T-helper 17 cell (primary cell): ENCODE measurements at regions not wholly inside any gene's neighbourhood (a gene's known extent, or its start where the extent isn't known, plus 50 kb on each side); places are given as distances from the start of the nearest gene placed in this dataset.
"Not testable (repeated sequence)": the region's sequence is repeated elsewhere in the genome, so short reads cannot be mapped to it uniquely, and the experiment has no call there.

Experiments
- ATAC-seq: fragments of 150-1000 bp; cut with Tn5 transposase; 2 replicates; pipeline ENCODE4 v1.10.0; 2021; ENCODE audit warnings: mild to moderate bottlenecking, moderate library complexity
- DNase-seq, 3 donors: peaks; one replicate each; pipeline versions ENCODE4 v3.0.0 to v3.0.0-alpha.2; 2020 to 2021
- H3K9me3 ChIP-seq: one replicate; pipeline ENCODE4 v1.7.0; 2013; ENCODE audit warnings: low read length, mild to moderate bottlenecking; ENCODE audit not compliant: control insufficient read depth, poor library complexity, severe bottlenecking
- H3K27ac Mint-ChIP-seq: one replicate; pipeline ENCODE4 v1.8.0; 2022; ENCODE audit warnings: mild to moderate bottlenecking, moderate library complexity, mixed read lengths
- H3K27me3 Mint-ChIP-seq: one replicate; pipeline ENCODE4 v1.8.0; 2022; ENCODE audit warnings: mixed read lengths
- H3K36me3 Mint-ChIP-seq: one replicate; pipeline ENCODE4 v1.8.0; 2022; ENCODE audit warnings: low read depth, mixed read lengths
- H3K4me1 Mint-ChIP-seq: one replicate; pipeline ENCODE4 v1.8.0; 2022; ENCODE audit warnings: mild to moderate bottlenecking, mixed read lengths
- H3K4me3 Mint-ChIP-seq: one replicate; pipeline ENCODE4 v1.8.0; 2022; ENCODE audit warnings: mild to moderate bottlenecking, moderate library complexity, mixed read lengths

DNA sequence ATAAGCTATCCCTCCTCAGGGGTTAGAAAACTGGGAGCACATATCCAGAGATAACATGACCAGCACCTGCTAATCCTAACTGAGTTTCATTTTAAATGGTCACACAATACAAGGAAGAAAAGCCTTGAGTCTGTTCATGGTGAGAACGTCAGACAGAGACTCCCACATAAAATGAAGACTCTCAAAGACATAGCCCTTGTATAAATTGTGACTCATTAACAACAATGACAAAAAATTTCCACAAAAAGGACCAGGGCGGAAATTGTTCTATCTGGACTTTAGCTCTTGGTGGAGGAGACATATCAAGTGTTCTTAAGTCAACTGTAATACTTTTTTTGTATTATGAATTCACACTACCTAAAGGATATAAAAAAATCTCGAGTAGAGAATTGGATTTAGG is 313.7 kb upstream of the DCN start:
- Mint-ChIP-seq H3K4me1 (no peaks in the 10 kb centered on the region), H3K27me3 (peaks cover 5% of the 10 kb centered on the region), H3K4me3 (no peak overlapping the region), H3K27ac (no peak overlapping the region), H3K36me3 (no peaks in the 10 kb centered on the region)
- H3K9me3 ChIP-seq = no peaks in the 10 kb centered on the region
- ATAC-seq = no peak
- DNase-seq = no peak

DNA sequence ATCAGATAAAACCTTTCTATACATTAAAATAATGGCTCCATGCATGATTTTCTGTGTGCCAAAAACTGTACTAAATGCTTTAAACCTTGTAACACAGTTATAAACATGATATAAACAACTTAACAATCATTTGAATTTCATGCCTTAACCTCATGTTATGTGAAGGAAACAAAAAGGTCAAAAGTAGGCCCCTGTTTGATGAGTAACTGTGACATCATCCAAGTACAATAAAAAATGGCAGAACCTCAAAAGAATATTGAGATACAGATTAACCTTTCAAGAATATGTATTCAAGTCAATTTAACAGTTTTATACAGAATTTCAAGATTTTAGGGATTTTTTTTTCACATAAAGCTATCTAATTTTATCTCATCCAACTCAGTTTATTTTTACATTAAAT is 310.7 kb upstream of the DCN start:
- ATAC-seq (no peak), DNase-seq (no peak)
- Mint-ChIP-seq H3K27me3 (peaks cover 5% of the 10 kb centered on the region), H3K36me3 (no peaks in the 10 kb centered on the region), H3K27ac (no peak overlapping the region), H3K4me3 (no peak overlapping the region), H3K4me1 (no peaks in the 10 kb centered on the region)
- no peaks in the 10 kb centered on the region for H3K9me3 ChIP-seq

DNA sequence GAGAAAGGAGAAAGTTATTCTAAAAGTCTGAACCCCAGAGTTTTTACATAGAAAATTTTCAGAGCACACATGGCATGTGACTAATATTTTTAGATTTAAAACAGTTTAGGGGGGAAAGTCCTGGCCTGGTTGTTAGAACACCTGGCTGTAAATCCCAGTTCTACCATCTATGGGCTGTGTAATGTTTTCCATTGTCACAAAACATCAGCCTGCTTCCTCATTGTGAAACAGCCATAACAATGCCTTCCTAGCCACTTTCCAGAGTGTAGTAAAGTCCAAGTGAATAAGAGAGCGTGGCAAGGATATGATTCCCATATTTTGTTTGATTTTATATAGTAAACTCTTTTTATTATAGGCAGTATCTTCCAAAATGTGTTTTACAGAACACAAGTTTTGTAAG is 310.0 kb upstream of the DCN start:
- H3K4me1 Mint-ChIP-seq = no peaks in the 10 kb centered on the region
- H3K36me3 Mint-ChIP-seq = peaks cover under 1% of the 10 kb centered on the region
- no peak overlapping the region for H3K4me3 Mint-ChIP-seq
- DNase-seq (no peak), ATAC-seq (no peak)
- no peak overlapping the region for H3K27ac Mint-ChIP-seq
- no peaks in the 10 kb centered on the region for H3K9me3 ChIP-seq
- peaks cover 5% of the 10 kb centered on the region for H3K27me3 Mint-ChIP-seq

DNA sequence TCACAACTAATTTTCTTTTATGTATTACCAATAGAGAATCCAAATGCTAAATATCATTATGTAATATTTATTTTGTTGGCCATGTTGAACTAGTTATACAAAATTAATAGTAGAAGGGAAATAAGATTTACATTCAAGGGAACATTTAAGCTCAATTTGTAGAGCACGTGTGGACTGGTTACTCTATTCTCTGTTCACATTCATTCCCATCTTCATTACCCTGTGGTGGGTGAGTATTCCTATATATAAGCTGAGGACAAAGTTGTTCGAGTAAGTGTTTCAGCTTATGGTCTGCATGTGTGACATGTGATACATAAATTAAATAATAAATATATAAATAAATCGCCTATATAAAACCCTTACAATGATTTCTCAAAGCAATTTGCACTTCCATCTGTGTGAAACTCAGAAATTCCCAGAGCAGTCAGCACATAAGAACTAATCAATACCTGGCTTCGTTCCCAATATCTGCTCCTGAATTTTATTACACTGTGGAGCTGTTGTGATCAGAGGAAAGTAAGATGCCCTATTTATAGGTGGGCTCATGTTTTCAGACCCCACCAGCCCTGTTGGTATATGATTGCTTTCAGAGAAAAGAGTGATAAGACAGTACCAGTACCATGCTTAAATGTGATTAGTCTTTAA is 308.2 kb upstream of the DCN start:
- peaks cover 2% of the 10 kb centered on the region for H3K36me3 Mint-ChIP-seq
- H3K9me3 ChIP-seq = no peaks in the 10 kb centered on the region
- no peaks in the 10 kb centered on the region for H3K4me1 Mint-ChIP-seq
- DNase-seq (no peak), ATAC-seq (no peak)
- H3K4me3 Mint-ChIP-seq = no peak overlapping the region
- H3K27ac Mint-ChIP-seq = no peak overlapping the region
- H3K27me3 Mint-ChIP-seq = peaks cover 5% of the 10 kb centered on the region

DNA sequence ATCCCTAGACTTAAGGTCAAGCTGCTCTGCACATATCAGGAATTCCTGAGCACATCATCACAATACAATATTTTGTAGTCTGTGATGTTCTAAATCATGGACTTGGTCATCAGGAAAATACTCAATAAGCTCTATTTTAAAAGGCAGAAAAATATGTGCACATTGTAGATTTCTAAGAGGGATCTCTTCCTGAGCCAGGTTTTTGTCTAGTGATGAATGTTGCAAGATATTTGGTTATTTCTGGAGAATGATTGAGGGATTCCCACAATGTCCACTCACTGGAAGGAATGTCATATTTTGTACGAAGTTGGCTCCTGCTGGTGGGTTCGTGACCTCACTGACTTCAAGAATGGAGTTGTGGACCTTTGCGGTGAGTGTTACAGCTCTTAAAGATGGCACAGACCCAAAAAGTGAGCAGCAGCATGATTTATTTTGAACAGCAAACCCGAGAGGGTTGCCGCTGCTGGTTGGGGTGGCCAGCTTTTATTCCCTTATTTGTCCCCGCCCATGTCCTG is 300.9 kb upstream of the DCN start:
- Mint-ChIP-seq H3K27ac (no peak overlapping the region), H3K27me3 (no peaks in the 10 kb centered on the region), H3K36me3 (peaks cover 2% of the 10 kb centered on the region), H3K4me3 (no peak overlapping the region), H3K4me1 (no peaks in the 10 kb centered on the region)
- H3K9me3 ChIP-seq = no peaks in the 10 kb centered on the region
- DNase-seq (no peak), ATAC-seq (no peak)

DNA sequence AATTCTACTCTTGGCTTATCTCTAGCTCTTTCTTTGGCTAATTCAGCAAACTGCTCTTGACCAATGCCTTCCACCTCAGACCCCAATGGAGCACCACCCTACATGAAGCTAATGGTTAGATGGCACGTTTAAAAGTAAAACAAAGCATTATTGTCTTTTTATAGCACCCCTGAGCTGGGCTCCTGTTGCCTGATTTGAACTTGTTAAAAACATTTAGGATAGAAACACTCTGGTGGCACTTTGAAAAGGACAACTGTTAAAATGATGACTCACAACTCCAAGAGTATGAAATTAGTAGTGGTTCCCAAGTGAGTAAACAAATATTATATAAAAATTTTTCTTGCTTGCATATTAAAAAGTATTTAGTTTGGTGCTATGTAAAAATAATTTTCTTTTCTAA is 299.6 kb upstream of the DCN start:
- no peaks in the 10 kb centered on the region for H3K36me3 Mint-ChIP-seq
- no peaks in the 10 kb centered on the region for H3K27me3 Mint-ChIP-seq
- no peaks in the 10 kb centered on the region for H3K9me3 ChIP-seq
- DNase-seq (no peak), ATAC-seq (no peak)
- H3K27ac Mint-ChIP-seq = no peak overlapping the region
- no peak overlapping the region for H3K4me3 Mint-ChIP-seq
- no peaks in the 10 kb centered on the region for H3K4me1 Mint-ChIP-seq

DNA sequence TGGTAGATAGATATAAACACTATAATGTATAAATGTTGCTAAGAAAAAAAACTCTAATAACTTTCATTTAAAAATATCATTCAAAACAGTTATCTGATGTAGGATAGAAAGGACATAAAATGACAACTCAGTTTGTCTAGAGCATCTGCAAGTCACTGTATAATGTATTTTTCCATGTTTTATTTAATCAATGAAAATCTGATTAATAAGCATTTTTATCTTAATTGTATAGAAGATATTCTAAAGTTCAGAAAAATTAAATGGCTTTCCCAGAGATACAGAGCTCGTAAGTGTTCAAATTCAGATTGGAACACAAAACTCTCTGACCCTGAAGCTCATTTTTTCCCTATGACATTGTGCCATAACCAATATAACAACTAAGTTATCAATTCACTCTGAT is 295.9 kb upstream of the DCN start:
- Mint-ChIP-seq H3K36me3 (no peaks in the 10 kb centered on the region), H3K4me3 (no peak overlapping the region), H3K27me3 (peaks cover 13% of the 10 kb centered on the region), H3K27ac (no peak overlapping the region), H3K4me1 (no peaks in the 10 kb centered on the region)
- H3K9me3 ChIP-seq = no peaks in the 10 kb centered on the region
- no peak for ATAC-seq
- DNase-seq = no peak

DNA sequence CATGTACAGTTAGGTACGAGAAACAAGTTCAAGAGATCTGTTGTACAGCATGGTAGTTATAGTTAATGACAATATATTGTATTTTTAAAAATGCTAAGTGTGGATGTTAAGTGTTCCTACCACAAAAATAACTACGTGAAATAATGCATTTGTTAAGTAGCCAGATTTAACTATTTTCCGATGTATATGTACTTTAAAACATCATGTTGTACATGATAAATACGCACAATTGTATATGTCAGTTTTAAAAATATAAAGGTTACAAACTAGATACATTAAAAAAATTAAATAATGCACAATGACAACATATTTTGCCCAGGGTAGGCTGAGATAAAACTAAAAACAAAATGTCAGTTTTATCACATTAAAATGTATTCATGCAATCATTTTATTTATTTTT is 285.1 kb upstream of the DCN start:
- no peak overlapping the region for H3K4me3 Mint-ChIP-seq
- no peaks in the 10 kb centered on the region for H3K36me3 Mint-ChIP-seq
- H3K4me1 Mint-ChIP-seq = peaks cover 3% of the 10 kb centered on the region
- no peaks in the 10 kb centered on the region for H3K9me3 ChIP-seq
- no peak for DNase-seq
- H3K27me3 Mint-ChIP-seq = peaks cover 4% of the 10 kb centered on the region
- no peak overlapping the region for H3K27ac Mint-ChIP-seq
- ATAC-seq = no peak

DNA sequence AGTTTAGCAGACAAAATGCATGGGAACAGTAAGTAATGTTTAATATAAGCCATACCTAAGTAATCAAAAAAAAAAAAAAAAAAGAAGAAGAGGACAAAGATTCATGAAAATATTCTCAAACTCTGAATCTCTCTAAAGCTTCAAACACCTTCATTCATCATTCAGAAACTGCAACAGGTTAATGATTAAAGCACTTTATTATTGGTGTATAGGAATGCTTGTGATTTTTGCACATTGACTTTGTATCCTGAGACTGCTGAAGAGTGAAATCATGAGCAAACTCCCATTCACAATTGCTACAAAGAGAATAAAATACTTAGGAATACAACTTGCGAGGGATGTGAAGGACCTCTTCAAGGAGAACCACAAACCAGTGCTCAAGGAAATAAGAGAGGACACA is 278.4 kb upstream of the DCN start:
- no peaks in the 10 kb centered on the region for H3K9me3 ChIP-seq
- Mint-ChIP-seq H3K4me1 (peaks cover 3% of the 10 kb centered on the region), H3K27me3 (peaks cover 19% of the 10 kb centered on the region), H3K36me3 (peaks cover 2% of the 10 kb centered on the region), H3K27ac (no peak overlapping the region), H3K4me3 (no peak overlapping the region)
- DNase-seq = no peak
- no peak for ATAC-seq

DNA sequence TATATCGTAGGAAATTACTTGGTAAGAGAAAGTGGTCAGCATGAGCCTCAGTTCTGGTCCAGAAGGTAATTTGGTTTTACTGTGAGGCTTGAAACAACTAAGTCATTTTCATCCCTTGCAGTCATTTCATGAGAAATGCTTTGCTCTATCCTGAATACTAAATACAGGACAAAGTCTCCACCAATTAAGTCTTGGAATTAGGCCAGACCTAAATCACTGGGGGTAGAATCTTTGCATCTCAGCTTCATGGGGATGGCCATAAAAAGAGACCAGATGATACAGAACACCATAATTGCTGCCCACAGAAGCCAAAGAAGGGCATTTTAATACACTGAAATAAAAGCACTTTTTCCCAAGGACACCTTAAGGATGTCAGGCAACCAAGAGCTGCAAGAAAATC is 277.9 kb upstream of the DCN start:
- ATAC-seq = no peak
- no peak overlapping the region for H3K4me3 Mint-ChIP-seq
- no peak overlapping the region for H3K27ac Mint-ChIP-seq
- peaks cover 2% of the 10 kb centered on the region for H3K36me3 Mint-ChIP-seq
- DNase-seq = no peak
- H3K27me3 Mint-ChIP-seq = peaks cover 19% of the 10 kb centered on the region
- peaks cover 3% of the 10 kb centered on the region for H3K4me1 Mint-ChIP-seq
- no peaks in the 10 kb centered on the region for H3K9me3 ChIP-seq

DNA sequence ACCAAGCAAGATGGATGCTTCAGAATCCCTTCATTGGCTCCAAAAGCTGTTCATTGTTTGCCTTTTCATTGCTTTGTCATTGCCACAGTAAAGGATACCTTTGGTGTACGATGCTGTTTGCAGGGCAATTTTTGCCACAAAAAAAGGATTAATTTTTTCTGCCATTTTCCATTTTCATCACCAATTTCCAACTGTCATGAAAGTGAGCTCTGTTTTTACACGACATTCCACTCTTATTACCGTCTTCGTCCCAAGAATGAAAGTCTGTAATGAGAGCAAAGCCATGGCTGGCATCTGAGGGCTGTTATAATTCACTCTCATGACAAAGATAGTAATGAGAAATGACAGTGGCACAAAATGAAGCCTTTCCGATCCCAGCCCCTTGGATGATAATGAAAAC is 272.7 kb upstream of the DCN start:
- no peak for DNase-seq
- Mint-ChIP-seq H3K4me3 (no peak overlapping the region), H3K27me3 (peaks cover 15% of the 10 kb centered on the region), H3K36me3 (no peaks in the 10 kb centered on the region), H3K27ac (no peak overlapping the region), H3K4me1 (no peaks in the 10 kb centered on the region)
- no peak for ATAC-seq
- H3K9me3 ChIP-seq = no peaks in the 10 kb centered on the region

DNA sequence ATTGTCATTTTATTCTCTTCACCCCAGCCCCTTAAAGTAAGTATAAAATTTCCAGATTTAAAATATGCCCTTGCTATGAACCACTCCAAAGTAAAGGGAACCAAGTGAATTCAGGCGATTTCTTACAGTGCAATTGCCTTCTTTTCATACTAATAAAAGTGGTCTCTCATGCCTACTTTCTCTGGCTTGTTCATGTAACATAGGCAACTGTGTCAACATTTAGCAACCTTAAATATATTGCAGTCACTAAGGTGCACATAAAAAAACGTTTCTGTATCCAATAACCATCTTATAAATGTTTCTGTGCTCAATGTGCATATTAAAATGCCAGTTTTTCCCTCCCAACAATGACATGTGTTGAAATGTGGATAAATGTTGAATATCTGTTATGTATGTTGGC is 271.6 kb upstream of the DCN start:
- Mint-ChIP-seq H3K27ac (no peak overlapping the region), H3K4me3 (no peak overlapping the region), H3K36me3 (no peaks in the 10 kb centered on the region), H3K4me1 (no peaks in the 10 kb centered on the region), H3K27me3 (peaks cover 15% of the 10 kb centered on the region)
- no peaks in the 10 kb centered on the region for H3K9me3 ChIP-seq
- ATAC-seq (no peak), DNase-seq (no peak)

DNA sequence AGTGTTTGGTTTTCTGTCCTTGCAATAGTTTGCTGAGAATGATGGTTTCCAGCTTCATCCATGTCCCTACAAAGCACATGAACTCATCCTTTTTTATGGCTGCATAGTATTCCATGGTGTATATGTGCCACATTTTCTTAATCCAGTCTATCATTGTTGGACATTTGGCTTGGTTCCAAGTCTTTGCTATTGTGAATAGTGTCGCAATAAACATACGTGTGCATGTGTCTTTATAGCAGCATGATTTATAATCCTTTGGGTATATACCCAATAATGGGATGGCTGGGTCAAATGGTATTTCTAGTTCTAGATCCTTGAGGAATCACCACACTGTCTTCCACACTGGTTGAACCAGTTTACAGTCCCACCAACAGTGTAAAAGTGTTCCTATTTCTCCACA is 269.8 kb upstream of the DCN start:
- DNase-seq, H3K4me3 Mint-ChIP-seq, H3K27me3 Mint-ChIP-seq, H3K9me3 ChIP-seq, H3K27ac Mint-ChIP-seq, H3K4me1 Mint-ChIP-seq, ATAC-seq, H3K36me3 Mint-ChIP-seq: not testable (repeated sequence)
